Vagina (tissue), 2 donors: ENCODE measurements at regions not wholly inside any gene's neighbourhood (a gene's known extent, or its start where the extent isn't known, plus 50 kb on each side); places are given as distances from the start of the nearest gene placed in this dataset.

ENCODE experiments used
- POLR2AphosphoS5 ChIP-seq, 2 donors: sonication (generic); formaldehyde crosslinking; IDR thresholded peaks; one replicate each; pipeline ENCODE4 v1.9.0; 2017; ENCODE audit warnings: antibody characterized with exemption in 2 of 2, mild to moderate bottlenecking in 2 of 2, low read depth in 1 of 2; ENCODE audit not compliant: insufficient read depth in 1 of 2
- TF ChIP-seq, protein P1 (sequence below), 3 experiments: fragments of 450-650 bp in 2 of 3; fragments of 200-600 bp in 1 of 3; sonication (generic) in 1 of 3; IDR thresholded peaks; one replicate each; pipeline ENCODE4 v1.5.1; 2017 to 2019; ENCODE audit warnings: antibody characterized with exemption in 3 of 3, mild to moderate bottlenecking in 2 of 3, moderate library complexity in 2 of 3

DNA sequence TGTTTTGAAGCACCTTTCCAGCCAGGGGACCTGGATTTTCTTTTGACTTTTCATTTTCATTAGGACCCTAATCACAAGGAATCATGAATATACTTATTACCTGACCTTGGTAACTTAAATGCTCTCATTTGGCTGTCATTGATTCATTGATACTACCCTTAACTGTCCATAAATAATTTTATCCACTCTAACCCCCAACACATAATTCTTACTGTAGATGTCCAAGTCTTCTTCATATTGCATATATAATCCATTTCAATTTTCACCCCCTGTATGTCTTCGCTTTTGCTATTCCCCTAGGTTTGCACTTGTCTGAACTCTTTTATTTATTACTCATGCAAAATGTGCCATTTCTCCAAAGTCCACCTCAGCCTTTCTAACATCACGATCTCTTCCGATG is 602.9 kb downstream of the MMUT start:
- TF ChIP-seq, protein P1, sequence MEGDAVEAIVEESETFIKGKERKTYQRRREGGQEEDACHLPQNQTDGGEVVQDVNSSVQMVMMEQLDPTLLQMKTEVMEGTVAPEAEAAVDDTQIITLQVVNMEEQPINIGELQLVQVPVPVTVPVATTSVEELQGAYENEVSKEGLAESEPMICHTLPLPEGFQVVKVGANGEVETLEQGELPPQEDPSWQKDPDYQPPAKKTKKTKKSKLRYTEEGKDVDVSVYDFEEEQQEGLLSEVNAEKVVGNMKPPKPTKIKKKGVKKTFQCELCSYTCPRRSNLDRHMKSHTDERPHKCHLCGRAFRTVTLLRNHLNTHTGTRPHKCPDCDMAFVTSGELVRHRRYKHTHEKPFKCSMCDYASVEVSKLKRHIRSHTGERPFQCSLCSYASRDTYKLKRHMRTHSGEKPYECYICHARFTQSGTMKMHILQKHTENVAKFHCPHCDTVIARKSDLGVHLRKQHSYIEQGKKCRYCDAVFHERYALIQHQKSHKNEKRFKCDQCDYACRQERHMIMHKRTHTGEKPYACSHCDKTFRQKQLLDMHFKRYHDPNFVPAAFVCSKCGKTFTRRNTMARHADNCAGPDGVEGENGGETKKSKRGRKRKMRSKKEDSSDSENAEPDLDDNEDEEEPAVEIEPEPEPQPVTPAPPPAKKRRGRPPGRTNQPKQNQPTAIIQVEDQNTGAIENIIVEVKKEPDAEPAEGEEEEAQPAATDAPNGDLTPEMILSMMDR (IDR thresholded peaks at IDR 0.05), result no peak
- TF ChIP-seq POLR2AphosphoS5 (IDR thresholded peaks at IDR 0.05; ENCODE audit: insufficient read depth in 1 of 2, low read depth in 1 of 2), result no peak
